GM12872 (cell line): ENCODE measurements at regions not wholly inside any gene's neighbourhood (a gene's known extent, or its start where the extent isn't known, plus 50 kb on each side); places are given as distances from the start of the nearest gene placed in this dataset.

Experiments
- TF ChIP-seq, protein P1 (sequence below): IDR thresholded peaks from 3 replicates; pipeline ENCODE4 v1.5.1; 2011; ENCODE audit warnings: low read depth, mild to moderate bottlenecking, low read length, moderate library complexity; ENCODE audit not compliant: insufficient read depth

DNA sequence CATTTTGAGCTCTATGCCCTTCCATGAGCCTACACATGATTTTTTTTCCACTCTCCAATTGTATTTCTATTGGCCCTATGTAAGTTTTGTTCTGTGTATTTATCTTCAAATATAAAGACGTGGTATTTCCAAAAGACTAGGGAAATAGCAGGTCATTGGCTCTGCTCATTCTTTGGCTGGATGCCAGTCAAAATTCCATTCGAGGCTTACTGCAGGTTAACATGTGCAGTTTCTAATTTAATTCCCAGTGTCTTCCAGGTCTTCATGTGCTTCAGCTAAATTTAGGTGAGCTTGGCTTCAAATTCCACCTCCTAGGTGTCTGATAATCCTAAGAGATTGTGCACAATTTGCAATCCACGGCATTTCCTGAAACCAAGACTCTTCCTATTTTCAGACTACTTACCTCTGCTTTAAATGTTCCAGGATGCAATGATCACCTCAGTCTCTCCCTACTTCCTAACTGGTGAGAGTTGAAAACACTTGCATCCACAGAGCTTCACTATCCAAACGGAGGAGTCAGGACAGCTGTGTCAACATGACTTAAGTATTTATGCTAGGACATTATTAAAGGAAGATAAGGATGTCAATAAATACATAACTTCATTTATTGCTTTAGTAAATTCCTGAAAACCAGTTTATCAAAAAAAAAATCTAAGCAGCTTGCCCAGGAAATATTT lies 236.1 kb downstream of the COL12A1 start:
- TF ChIP-seq, protein P1, sequence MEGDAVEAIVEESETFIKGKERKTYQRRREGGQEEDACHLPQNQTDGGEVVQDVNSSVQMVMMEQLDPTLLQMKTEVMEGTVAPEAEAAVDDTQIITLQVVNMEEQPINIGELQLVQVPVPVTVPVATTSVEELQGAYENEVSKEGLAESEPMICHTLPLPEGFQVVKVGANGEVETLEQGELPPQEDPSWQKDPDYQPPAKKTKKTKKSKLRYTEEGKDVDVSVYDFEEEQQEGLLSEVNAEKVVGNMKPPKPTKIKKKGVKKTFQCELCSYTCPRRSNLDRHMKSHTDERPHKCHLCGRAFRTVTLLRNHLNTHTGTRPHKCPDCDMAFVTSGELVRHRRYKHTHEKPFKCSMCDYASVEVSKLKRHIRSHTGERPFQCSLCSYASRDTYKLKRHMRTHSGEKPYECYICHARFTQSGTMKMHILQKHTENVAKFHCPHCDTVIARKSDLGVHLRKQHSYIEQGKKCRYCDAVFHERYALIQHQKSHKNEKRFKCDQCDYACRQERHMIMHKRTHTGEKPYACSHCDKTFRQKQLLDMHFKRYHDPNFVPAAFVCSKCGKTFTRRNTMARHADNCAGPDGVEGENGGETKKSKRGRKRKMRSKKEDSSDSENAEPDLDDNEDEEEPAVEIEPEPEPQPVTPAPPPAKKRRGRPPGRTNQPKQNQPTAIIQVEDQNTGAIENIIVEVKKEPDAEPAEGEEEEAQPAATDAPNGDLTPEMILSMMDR, result no peak

DNA sequence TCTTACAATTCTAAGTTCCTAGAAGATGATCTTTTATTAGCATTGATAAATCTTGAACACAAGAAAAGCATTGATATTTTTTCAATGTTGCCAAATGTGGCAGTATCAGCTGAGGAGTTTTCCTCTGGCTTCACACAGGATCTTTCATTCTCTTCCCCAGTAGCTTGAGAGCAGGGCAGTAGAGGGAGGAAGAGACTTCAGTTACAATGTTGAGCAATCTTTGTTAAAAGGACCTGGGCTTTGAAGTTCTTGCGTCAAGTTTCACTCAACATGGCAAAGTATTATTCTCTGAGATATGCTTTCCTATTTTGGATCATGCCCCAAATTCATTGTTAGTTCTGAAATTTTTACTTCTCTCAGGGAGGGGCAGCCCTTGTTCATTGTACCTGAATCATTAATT lies 238.0 kb downstream of the COL12A1 start:
- TF ChIP-seq, protein P1, result no peak

DNA sequence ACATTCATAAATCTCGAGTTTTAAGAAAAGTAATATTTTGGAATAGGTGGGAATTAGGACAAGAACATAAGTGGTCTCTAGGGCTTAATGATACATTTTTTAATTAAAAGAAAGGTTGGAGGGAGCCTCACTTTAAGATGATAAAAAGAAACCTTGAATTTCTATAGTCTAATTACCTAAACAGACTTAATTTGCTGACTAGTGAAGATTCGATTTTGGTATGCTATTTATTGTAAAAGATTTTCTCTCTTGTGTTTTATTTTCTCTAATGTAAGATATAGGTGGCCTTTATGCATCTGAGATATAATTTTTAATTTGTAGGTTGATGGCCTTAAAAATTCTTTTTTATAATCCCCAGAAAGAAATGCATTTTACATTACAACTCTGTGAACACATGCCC lies 239.1 kb downstream of the COL12A1 start:
- TF ChIP-seq, protein P1, result no peak

DNA sequence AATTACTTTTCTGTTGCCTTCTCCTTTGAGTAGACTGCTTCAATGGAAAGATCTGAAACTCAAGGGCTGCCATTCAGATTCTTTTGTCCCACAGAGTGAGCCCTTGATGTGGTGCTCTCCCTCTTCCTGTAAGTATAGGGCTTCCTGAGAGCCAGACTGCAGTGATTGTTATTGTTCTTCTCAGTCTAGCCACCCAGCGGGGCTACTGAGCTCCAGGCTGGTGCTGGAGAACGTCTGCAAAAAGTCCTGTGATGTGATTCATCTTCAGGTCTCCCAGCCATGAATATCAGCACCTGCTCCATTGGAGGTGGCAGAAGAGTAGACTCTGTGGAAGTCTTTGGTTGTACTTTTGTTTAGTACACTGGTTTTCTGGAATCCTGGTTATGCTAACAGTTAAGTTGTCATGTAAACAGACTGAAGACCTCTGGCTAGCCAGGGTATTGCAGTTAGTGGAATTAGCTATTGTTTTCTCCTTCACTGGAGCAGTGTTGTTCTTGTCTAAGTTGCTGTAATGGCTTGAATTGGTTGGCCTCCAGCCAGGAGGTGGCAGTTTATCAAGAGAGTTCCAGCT lies 240.9 kb downstream of the COL12A1 start:
- TF ChIP-seq, protein P1, result no peak

DNA sequence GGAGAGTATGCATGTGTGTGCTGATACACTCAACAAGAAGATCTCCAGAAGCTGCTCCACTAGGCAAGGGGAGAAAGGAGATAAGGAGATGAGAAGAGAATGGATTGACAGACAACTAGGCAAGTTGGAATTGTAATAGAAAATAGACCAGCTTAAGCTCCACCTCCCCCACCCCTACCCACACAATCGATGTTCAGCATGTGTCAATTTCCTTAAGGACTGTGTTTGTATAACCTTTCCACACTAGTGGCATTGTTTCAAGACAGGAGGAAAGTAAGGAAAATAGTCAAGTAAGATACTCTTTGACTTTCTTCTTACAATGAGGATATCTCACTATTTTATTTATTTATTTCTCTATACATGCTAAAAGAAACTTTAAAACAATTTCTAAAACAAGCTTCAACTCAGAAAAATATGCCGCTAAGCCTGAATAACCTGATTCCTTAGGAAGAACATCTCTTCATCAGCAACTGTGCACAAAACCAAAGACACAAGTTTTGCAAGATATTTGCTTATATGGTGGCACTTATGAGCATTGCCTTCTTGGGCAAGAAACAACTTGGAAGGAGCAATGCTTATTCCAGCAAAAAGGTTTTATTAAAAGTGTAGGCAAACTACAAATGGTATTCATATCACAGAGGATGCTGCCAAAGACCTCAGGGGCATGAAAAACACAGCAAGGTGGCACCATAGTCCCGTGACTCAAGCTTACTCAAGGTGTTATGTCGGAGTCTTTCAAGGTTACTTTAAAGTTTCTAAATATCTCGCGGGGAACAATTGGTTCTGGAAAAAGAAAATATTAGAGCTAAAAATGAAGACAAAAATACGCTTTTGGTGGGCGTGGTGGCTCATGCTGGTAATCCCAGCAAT lies 249.1 kb downstream of the COL12A1 start:
- TF ChIP-seq, protein P1, result no peak

DNA sequence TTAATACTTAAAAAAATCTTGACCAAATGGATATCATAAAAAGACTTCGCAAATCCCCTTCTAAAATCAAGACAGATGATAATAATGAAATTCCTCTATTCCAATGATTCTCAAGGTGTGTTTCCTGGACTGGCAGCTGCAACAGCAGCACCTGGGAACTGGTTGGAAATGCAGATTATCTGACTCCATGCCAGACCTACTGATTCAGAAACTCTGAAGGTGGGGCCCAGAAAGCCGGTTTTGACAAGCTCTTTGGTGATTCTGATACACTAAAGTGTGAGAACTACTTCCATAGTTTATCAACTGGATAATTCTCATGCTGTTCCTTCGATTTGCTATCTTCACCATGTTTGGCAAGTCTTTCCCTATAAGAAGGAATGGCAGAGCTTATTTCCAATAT lies 252.1 kb downstream of the COL12A1 start:
- TF ChIP-seq, protein P1, result no peak

DNA sequence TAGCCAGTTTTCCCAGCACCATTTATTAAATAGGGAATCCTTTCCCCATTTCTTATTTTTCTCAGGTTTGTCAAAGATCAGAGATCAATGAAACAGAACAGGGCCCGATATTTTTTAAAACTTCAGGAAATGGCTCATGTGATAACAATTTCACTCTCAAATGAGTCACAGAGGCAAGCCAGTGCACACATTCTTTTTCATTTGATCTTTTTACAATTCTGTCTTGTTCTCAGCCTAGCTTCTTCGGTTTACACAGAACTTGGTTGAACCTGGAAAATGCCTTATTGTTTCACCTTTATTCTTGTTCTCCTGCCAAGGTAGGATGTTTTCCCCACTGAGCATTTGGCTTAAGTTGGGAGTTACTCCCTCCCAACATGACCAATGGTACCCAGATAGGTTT lies 258.9 kb downstream of the COL12A1 start:
- TF ChIP-seq, protein P1, result no peak
